H1 (cell line): ENCODE measurements at regions not wholly inside any gene's neighbourhood (a gene's known extent, or its start where the extent isn't known, plus 50 kb on each side); places are given as distances from the start of the nearest gene placed in this dataset.

ENCODE experiments used
- CTCF ChIA-PET: fragments of 300-600 bp; sonication (Branson Sonifier 250); formaldehyde crosslinking; loops from one replicate; lab custom pipeline; 2021; ENCODE audit not compliant: partially characterized antibody; lab: Charles Lee
- POLR2A ChIA-PET: fragments of 300-600 bp; sonication (Branson Sonifier 250); formaldehyde crosslinking; loops from one replicate; lab custom pipeline; 2021; ENCODE audit warnings: inconsistent platforms; ENCODE audit not compliant: partially characterized antibody; lab: Charles Lee
- DNase-seq, 2 experiments: peaks; one replicate each; pipeline versions ENCODE4 v3.0.0 to v3.0.0-alpha.2; 2010 to 2022; ENCODE audit warnings: low spot score in 2 of 2, low read depth in 1 of 2, mixed read lengths in 1 of 2
- FAIRE-seq: peaks from 2 replicates; lab custom pipeline; 2011; peaks lifted over from hg19 to GRCh38; lab: Jason Lieb, UNC
- H2AFZ ChIP-seq: 2 replicates; pipeline ENCODE4 v1.8.1; 2012; ENCODE audit warnings: low read length, inconsistent platforms
- H2AK5ac ChIP-seq: 2 replicates; pipeline ENCODE4 v1.6.1; 2013; ENCODE audit warnings: low read depth, low read length
- H2BK120ac ChIP-seq: replicated peaks from 2 replicates; pipeline ENCODE3; 2013; ENCODE audit warnings: low read depth, low read length, inconsistent platforms
- H2BK12ac ChIP-seq: 2 replicates; pipeline ENCODE4 v1.6.1; 2013; ENCODE audit warnings: low read depth, low read length
- H2BK15ac ChIP-seq: 2 replicates; pipeline ENCODE4 v1.6.1; 2013; ENCODE audit warnings: low read length
- H2BK20ac ChIP-seq: 2 replicates; pipeline ENCODE4 v1.6.1; 2013; ENCODE audit warnings: low read length
- H2BK5ac ChIP-seq: 2 replicates; pipeline ENCODE4 v1.6.1; 2013; ENCODE audit warnings: low read depth, low read length
- H3K14ac ChIP-seq: 2 replicates; pipeline ENCODE4 v1.6.1; 2013; ENCODE audit warnings: inconsistent platforms; ENCODE audit not compliant: insufficient read length
- H3K18ac ChIP-seq: 2 replicates; pipeline ENCODE4 v1.6.1; 2013; ENCODE audit warnings: low read length; ENCODE audit errors: extremely low read depth
- H3K23ac ChIP-seq: 2 replicates; pipeline ENCODE4 v1.6.1; 2013; ENCODE audit warnings: inconsistent platforms; ENCODE audit not compliant: insufficient read length
- H3K23me2 ChIP-seq: 2 replicates; pipeline ENCODE4 v1.6.1; 2013; ENCODE audit warnings: low read depth, low read length
- H3K27ac ChIP-seq: 2 replicates; pipeline ENCODE4 v1.6.1; 2011; ENCODE audit warnings: low read depth, low read length, inconsistent platforms
- H3K27me3 ChIP-seq, 4 experiments: replicated peaks in 1 of 4; 1 replicate in 1 of 4; 2 replicates in 3 of 4; pipeline versions ENCODE4 v1.6.1 to v1.8.1; 2011 to 2013; ENCODE audit warnings: low read length in 3 of 4, mild to moderate bottlenecking in 3 of 4, inconsistent platforms in 2 of 4, mixed read lengths in 2 of 4, moderate library complexity in 1 of 4; ENCODE audit not compliant: control insufficient read depth in 3 of 4, insufficient read depth in 3 of 4; ENCODE audit errors: extremely low read depth in 1 of 4
- H3K36me3 ChIP-seq, 4 experiments: 2 replicates each; pipeline versions ENCODE4 v1.6.1 to v1.8.1; 2011 to 2013; ENCODE audit warnings: mild to moderate bottlenecking in 4 of 4, low read length in 3 of 4, moderate library complexity in 2 of 4, control low read depth in 1 of 4, inconsistent platforms in 1 of 4; ENCODE audit not compliant: insufficient read depth in 4 of 4, control insufficient read depth in 2 of 4
- H3K4ac ChIP-seq: replicated peaks from 2 replicates; pipeline ENCODE3; 2013; ENCODE audit warnings: low read length, low read depth, mixed read lengths, inconsistent platforms; ENCODE audit not compliant: insufficient read length
- H3K4me1 ChIP-seq, 4 experiments: replicated peaks in 1 of 4; 1 replicate in 1 of 4; 2 replicates in 3 of 4; pipeline versions ENCODE4 v1.6.1 to v1.8.1; 2011 to 2013; ENCODE audit warnings: low read length in 3 of 4, inconsistent platforms in 2 of 4, mixed read lengths in 1 of 4; ENCODE audit not compliant: insufficient read depth in 4 of 4, control insufficient read depth in 3 of 4
- H3K4me2 ChIP-seq, 2 experiments: 2 replicates each; pipeline versions ENCODE4 v1.6.1 to v1.8.1; 2011 to 2013; ENCODE audit warnings: low read depth in 2 of 2, low read length in 2 of 2, control low read depth in 1 of 2, inconsistent platforms in 1 of 2, mild to moderate bottlenecking in 1 of 2; ENCODE audit not compliant: insufficient read depth in 1 of 2
- H3K4me3 ChIP-seq, 4 experiments: fragments of 200-600, 300-600 bp in 1 of 4; sonication (generic), shearing (Covaris generic), sonication (Bioruptor Twin) in 1 of 4; 2 replicates each; pipeline versions ENCODE4 v1.5.1 to v1.8.1; 2011 to 2016; ENCODE audit warnings: low read length in 4 of 4, low read depth in 3 of 4, control low read depth in 2 of 4, inconsistent platforms in 2 of 4, mild to moderate bottlenecking in 2 of 4, mixed read lengths in 1 of 4, moderate library complexity in 1 of 4; ENCODE audit not compliant: insufficient read depth in 2 of 4; ENCODE audit errors: extremely low read depth in 1 of 4
- H3K56ac ChIP-seq: replicated peaks from 2 replicates; pipeline ENCODE3; 2013; ENCODE audit warnings: low read depth, mild to moderate bottlenecking, mixed read lengths, low read length, inconsistent platforms; ENCODE audit not compliant: insufficient read length
- H3K79me1 ChIP-seq: 2 replicates; pipeline ENCODE4 v1.6.1; 2013; ENCODE audit warnings: low read depth, low read length, control low read depth
- H3K79me2 ChIP-seq, 2 experiments: 2 replicates each; pipeline versions ENCODE4 v1.6.1 to v1.8.1; 2012 to 2013; ENCODE audit warnings: low read length in 2 of 2, mild to moderate bottlenecking in 2 of 2, inconsistent platforms in 1 of 2; ENCODE audit not compliant: insufficient read depth in 2 of 2, control insufficient read depth in 1 of 2
- H3K9ac ChIP-seq, 4 experiments: replicated peaks in 1 of 4; 1 replicate in 1 of 4; 2 replicates in 3 of 4; pipeline versions ENCODE4 v1.6.1 to v1.8.1; 2011 to 2013; ENCODE audit warnings: low read depth in 3 of 4, low read length in 3 of 4, control low read depth in 2 of 4, mild to moderate bottlenecking in 2 of 4, moderate library complexity in 2 of 4, inconsistent platforms in 1 of 4; ENCODE audit errors: extremely low read depth in 1 of 4
- H3K9me3 ChIP-seq, 2 experiments: 2 replicates each; pipeline versions ENCODE4 v1.6.1 to v1.8.1; 2012 to 2013; ENCODE audit warnings: mild to moderate bottlenecking in 2 of 2, moderate library complexity in 2 of 2, control low read depth in 1 of 2, inconsistent platforms in 1 of 2, low read depth in 1 of 2, low read length in 1 of 2, mixed read lengths in 1 of 2; ENCODE audit not compliant: insufficient read depth in 2 of 2
- H4K20me1 ChIP-seq, 2 experiments: replicated peaks in 1 of 2; 2 replicates each; pipeline versions ENCODE3 to v1.8.1; 2011 to 2013; ENCODE audit warnings: inconsistent platforms in 2 of 2, low read length in 2 of 2, mild to moderate bottlenecking in 1 of 2; ENCODE audit not compliant: insufficient read depth in 2 of 2, control insufficient read depth in 1 of 2
- H4K5ac ChIP-seq: 2 replicates; pipeline ENCODE4 v1.6.1; 2013; ENCODE audit warnings: low read length, low read depth, mixed read lengths, inconsistent platforms; ENCODE audit not compliant: insufficient read length
- H4K8ac ChIP-seq: 2 replicates; pipeline ENCODE4 v1.8.0; 2013; ENCODE audit warnings: mild to moderate bottlenecking, moderate library complexity, low read length, inconsistent platforms; ENCODE audit not compliant: insufficient read depth; ENCODE audit errors: extremely low read depth
- H4K91ac ChIP-seq: replicated peaks from 2 replicates; pipeline ENCODE3; 2013; ENCODE audit warnings: low read length, mixed read lengths, inconsistent platforms; ENCODE audit not compliant: insufficient read length
- CEBPB ChIP-seq: IDR thresholded peaks from 2 replicates; pipeline ENCODE4 v1.6.1; 2012; ENCODE audit warnings: low read depth, low read length
- CREB1 ChIP-seq: IDR thresholded peaks from 2 replicates; pipeline ENCODE4 v1.6.1; 2012; ENCODE audit warnings: inconsistent platforms
- EGR1 ChIP-seq: IDR thresholded peaks from 2 replicates; pipeline ENCODE4 v1.6.1; 2011; ENCODE audit warnings: low read depth, low read length, borderline replicate concordance
- GTF2F1 ChIP-seq: IDR thresholded peaks from 2 replicates; pipeline ENCODE4 v1.6.1; 2012; ENCODE audit warnings: low read depth, low read length, improper control_type of control experiment, borderline replicate concordance
- JUN ChIP-seq: IDR thresholded peaks from 2 replicates; pipeline ENCODE4 v1.6.1; 2011; ENCODE audit warnings: low read depth, mild to moderate bottlenecking, improper control_type of control experiment, low read length
- POLR2AphosphoS5 ChIP-seq: IDR thresholded peaks from 2 replicates; pipeline ENCODE4 v1.6.1; 2011; ENCODE audit warnings: low read depth, low read length
- RAD21 ChIP-seq, 2 experiments: IDR thresholded peaks in 1 of 2; conservative IDR thresholded peaks in 1 of 2; 2 replicates each; pipeline ENCODE4 v1.6.1; 2011; ENCODE audit warnings: low read depth in 2 of 2, low read length in 2 of 2, improper control_type of control experiment in 1 of 2, inconsistent platforms in 1 of 2, mild to moderate bottlenecking in 1 of 2, moderate library complexity in 1 of 2
- RBBP5 ChIP-seq: IDR thresholded peaks from 2 replicates; pipeline ENCODE4 v1.7.1; 2012; ENCODE audit warnings: low read depth, mild to moderate bottlenecking, inconsistent platforms, low read length, moderate library complexity, borderline replicate concordance
- RFX5 ChIP-seq: IDR thresholded peaks from 2 replicates; pipeline ENCODE4 v1.6.1; 2011; ENCODE audit warnings: low read depth, low read length, improper control_type of control experiment, borderline replicate concordance
- SIN3A ChIP-seq, 2 experiments: IDR thresholded peaks in 1 of 2; conservative IDR thresholded peaks in 1 of 2; 2 replicates each; pipeline ENCODE4 v1.6.1; 2011 to 2012; ENCODE audit warnings: low read length in 2 of 2, improper control_type of control experiment in 1 of 2, low read depth in 1 of 2, mild to moderate bottlenecking in 1 of 2
- SRF ChIP-seq: IDR thresholded peaks from 2 replicates; pipeline ENCODE4 v1.6.1; 2011; ENCODE audit warnings: mild to moderate bottlenecking, low read depth, low read length, moderate library complexity
- SUZ12 ChIP-seq: fragments of 200-600 bp; sonication (generic); IDR thresholded peaks from 2 replicates; pipeline ENCODE4 v1.6.1; 2012; ENCODE audit warnings: mild to moderate bottlenecking, inconsistent platforms, low read length, moderate library complexity, mixed read lengths
- WGBS, 2 experiments: shearing (Covaris generic) in 1 of 2; methylation state at CpG; one replicate each; pipeline versions ENCODE4 v1.1.6 to v1.1.7; 2013 to 2015; ENCODE audit warnings: low lambda C conversion rate in 2 of 2, mixed read lengths in 2 of 2, inconsistent platforms in 1 of 2, low coverage in 1 of 2, missing lambda C conversion rate in 1 of 2; ENCODE audit not compliant: insufficient replicate concordance in 2 of 2, insufficient coverage in 1 of 2, insufficient read length in 1 of 2; ENCODE audit errors: extremely low coverage in 1 of 2, missing lambda C conversion rate in 1 of 2; 5-methylcytosine and 5-hydroxymethylcytosine counted together

DNA sequence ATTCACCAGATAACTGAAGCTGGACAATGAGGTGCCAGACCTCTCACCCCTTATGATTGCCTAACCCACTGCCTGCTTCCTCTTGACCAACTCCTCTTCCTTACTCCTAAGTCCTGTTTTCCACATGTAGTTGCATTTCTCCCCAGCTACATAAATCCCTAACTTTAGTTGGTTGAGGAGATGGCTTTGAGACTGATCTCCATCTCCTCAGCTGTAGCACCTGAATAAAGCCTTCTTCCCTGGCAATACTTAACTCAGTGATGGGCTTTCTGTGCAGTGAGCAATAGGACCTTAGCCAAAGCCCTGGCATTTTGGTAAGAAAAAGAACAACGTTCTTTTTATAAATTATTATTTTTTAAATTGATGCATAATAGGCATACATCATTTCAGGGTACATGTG, 691.1 kb downstream of the MATN1 start:
- H3K9ac ChIP-seq, result no peak overlapping the region
- no peak overlapping the region for H4K91ac ChIP-seq
- no peak overlapping the region for H2BK120ac ChIP-seq
- peaks cover 0 to 4% (median 1%) of the 10 kb centered on the region in 4 experiments; a peak in 2 of 7 replicates for H3K4me1 ChIP-seq
- 81% methylated on average over 1 of the region's 1 CpG; no CpG with 5 or more reads in 1 of the 2 experiments for WGBS, 2 experiments
- H4K20me1 ChIP-seq, result no peaks in the 10 kb centered on the region
- no peak overlapping the region for H3K56ac ChIP-seq
- POLR2A ChIA-PET, result no interaction called here
- no peak overlapping the region for H2BK15ac ChIP-seq
- no peak overlapping the region for H3K23ac ChIP-seq
- no peak overlapping the region for H2BK5ac ChIP-seq
- no peak overlapping the region for H4K8ac ChIP-seq
- H3K9me3 ChIP-seq, result peaks cover 5 to 7% of the 10 kb centered on the region in 2 experiments; a peak in 3 of 4 replicates
- H3K79me1 ChIP-seq, result no peaks in the 10 kb centered on the region
- no peaks in the 10 kb centered on the region for H3K79me2 ChIP-seq
- H2AK5ac ChIP-seq, result no peak overlapping the region
- CTCF ChIA-PET, result interaction anchor here (1.4 kb wide), 1 partner anchor 10 kb away, joined by 3 read pairs; no protein-coding TSS in a partner anchor
- H3K36me3 ChIP-seq, result no peaks in the 10 kb centered on the region
- no peak overlapping the region for H3K4ac ChIP-seq
- no peak overlapping the region for H3K14ac ChIP-seq
- H2BK12ac ChIP-seq, result no peak overlapping the region
- H3K4me3 ChIP-seq, result no peak overlapping the region
- H3K27ac ChIP-seq, result no peak overlapping the region
- FAIRE-seq, result no peak
- H3K4me2 ChIP-seq, result no peak overlapping the region
- no peak overlapping the region for H2BK20ac ChIP-seq
- no peak overlapping the region for H2AFZ ChIP-seq
- H4K5ac ChIP-seq, result no peak overlapping the region
- DNase-seq, result no peak
- no peak overlapping the region for H3K18ac ChIP-seq
- H3K23me2 ChIP-seq, result no peaks in the 10 kb centered on the region
- no peaks in the 10 kb centered on the region for H3K27me3 ChIP-seq
- TF ChIP-seq CEBPB, result no peak
- TF ChIP-seq SUZ12, result no peak
- no peak for TF ChIP-seq RFX5
- no peak for TF ChIP-seq JUN
- no peak for TF ChIP-seq EGR1
- TF ChIP-seq SIN3A (conservative IDR thresholded peaks at IDR 0.05 in 1 of 2, IDR thresholded peaks at IDR 0.05 in 1 of 2; ENCODE audit: low read depth in 1 of 2, low read length in 2 of 2), result no peak
- TF ChIP-seq CREB1, result no peak
- TF ChIP-seq RAD21 (IDR thresholded peaks at IDR 0.05 in 1 of 2, conservative IDR thresholded peaks at IDR 0.05 in 1 of 2; ENCODE audit: low read depth in 2 of 2, low read length in 2 of 2), result no peak
- TF ChIP-seq POLR2AphosphoS5, result no peak
- no peak for TF ChIP-seq SRF
- TF ChIP-seq GTF2F1, result no peak
- no peak for TF ChIP-seq RBBP5
